ENCODE measurements at regions not wholly inside any gene's neighbourhood (a gene's known extent, or its start where the extent isn't known, plus 50 kb on each side); places are given as distances from the start of the nearest gene placed in this dataset.
A peak's percentile ranks its signal among the peaks of the same experiment; 100 is the strongest.

DNA sequence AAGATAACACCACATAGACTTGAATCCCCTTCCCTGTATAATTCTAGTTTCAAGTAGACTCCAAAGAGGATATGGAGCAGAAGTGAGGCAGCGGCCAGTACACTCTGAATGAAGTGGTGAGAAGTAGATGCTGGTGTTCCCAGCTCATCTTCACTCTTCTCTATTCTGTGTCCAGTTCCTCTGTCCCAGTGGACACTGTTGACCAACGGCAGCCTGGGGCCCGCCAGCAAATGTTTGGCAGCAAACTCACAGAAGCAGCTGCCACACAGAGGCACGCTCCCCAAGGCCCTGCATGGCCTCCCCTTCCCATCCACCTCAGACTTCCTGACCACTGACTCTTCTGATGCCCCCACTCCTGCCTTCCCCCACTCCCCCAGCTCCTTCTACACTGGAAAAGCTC is 358.9 kb upstream of the ID4 start:
- DNase-seq (ENCODE audit: insufficient read length, low spot score) (no peak), FAIRE-seq (no peak)

DNA sequence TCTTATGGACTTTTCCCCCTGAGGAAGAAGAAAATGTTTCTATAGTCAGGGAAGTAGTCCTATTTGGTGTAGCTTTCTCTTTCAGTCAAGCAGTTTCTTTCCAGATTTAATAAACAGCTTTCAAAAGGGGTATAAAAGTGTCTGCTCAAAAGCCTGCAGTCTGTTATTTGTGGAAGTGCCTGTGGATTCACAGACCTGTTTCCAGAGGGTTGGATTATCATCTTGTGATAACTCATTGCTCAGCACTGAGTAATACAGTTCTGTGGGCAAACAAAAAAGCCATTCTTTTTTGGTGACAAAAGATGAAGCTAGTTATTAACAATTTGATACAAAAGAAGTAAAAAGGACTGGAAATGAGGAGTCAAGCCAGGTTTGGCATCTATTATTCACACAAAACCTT is 358.2 kb upstream of the ID4 start:
- peak; percentile 10 for DNase-seq (ENCODE audit: insufficient read length, low spot score)
- FAIRE-seq: no peak

DNA sequence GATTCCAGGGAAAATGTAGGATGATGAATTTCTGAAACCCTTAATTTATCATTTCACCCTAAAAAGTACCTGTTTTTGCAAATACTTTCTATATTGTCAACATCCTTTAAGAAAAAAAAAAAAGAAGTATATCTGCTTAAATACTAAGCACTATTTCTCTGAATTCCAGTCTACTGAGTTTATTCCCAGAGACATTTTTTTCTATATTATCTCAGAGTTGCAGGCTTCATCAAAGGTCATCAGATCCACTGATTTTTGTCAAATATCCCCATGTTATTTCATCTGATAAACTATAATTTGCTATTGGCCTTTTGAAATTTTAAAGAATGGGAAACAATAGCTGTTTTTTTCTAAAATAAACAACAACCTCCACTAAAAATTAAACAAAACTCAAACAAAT is 357.6 kb upstream of the ID4 start:
- no peak for DNase-seq (ENCODE audit: insufficient read length, low spot score)
- FAIRE-seq: no peak

DNA sequence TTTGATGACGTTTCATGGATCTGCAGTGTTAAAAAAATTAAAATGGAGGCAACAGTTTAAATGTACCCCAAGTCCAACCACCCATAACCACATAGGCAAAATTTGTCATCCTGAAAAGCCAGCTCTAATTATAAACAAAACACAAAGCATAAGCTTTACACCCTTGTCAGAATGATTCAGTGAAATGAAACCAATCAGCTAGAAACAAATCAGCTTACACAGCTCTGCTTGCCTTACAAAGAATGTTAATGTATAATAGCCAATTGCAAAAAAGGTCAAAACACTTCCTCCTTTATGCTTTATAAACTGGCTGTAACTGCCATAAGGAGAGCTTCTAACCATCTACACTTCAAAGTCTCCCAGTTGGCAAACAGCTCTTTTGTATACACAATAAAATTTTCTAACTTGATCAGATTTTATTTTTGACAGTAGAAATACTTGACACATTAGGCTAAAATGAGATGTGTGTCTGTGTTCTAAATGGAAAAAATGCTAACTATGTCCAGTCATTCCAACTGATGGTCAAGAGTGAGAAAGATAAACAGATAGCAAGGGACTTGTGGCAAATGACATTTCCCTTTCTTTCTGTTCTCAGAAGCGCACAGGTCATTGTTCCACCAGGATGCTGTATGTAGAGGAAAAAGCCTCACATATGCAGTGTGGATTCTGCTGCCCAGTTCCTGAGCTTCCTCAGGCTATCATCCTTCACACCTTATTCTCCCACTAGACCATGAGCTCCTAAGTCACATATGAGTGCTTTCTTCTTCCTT is 344.3 kb upstream of the ID4 start:
- DNase-seq (ENCODE audit: insufficient read length, low spot score): no peak
- no peak for FAIRE-seq

DNA sequence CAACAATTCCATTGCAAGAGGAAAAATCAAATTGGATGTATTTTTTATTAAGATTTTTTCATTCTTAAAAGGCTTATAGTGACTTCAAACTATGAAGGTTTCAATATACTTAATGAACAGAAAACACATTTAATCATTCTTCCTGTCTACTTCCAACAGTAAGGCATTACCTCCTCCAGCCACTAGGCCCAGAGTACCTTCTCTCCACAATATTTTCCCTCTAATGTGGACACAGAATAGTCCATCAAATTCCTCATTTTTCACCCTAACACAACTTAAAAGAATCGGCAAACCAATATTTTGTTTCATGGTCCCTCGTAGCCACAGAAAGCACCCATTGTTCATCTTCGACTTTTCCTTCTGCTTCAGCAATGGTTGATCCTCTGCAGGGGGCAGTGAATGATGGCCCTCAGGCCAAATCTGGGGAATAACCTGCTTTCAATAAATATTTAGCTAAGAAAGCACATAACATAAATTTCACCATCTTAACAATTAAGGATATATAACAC is 335.4 kb upstream of the ID4 start:
- FAIRE-seq (no peak), DNase-seq (ENCODE audit: insufficient read length, low spot score) (no peak)

DNA sequence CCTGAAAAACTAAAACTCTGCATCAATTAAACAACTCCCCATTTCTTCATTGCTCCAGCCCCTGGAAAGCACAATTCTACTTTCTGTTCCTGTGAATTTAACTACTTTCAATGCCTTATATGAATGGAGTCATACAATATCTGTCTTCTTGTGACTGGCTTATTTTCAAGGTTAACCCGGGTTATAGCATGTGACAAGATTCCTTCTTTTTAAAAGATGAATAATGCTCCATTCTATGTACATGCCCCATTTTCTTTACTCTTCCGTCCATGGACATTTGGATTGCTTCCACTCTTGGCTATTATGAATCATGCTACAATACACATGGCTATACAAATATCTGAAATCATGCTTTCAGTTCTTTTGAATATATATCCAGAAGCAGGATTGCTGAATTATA is 334.9 kb upstream of the ID4 start:
- no peak for FAIRE-seq
- DNase-seq (ENCODE audit: insufficient read length, low spot score): no peak

DNA sequence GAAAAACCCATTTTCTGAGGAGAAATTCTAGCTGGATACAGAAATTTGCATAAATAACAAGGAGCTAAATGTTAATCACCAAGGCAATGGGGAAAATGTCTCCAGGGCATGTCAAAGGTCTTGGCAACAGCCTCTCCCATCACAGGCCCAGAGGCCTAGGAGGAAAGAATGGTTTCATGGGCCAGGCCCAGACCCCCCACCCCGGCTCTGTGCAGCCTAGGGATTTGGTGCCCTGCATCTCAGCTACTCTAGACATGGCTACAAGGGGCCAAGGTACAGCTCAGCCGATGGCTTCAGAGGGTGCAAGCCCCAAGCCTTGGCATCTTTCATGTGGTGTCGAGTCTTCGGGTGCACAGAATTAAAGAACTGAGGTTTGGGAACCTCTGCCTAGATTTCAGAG is 321.2 kb upstream of the ID4 start:
- DNase-seq (ENCODE audit: insufficient read length, low spot score) (no peak), FAIRE-seq (no peak)

DNA sequence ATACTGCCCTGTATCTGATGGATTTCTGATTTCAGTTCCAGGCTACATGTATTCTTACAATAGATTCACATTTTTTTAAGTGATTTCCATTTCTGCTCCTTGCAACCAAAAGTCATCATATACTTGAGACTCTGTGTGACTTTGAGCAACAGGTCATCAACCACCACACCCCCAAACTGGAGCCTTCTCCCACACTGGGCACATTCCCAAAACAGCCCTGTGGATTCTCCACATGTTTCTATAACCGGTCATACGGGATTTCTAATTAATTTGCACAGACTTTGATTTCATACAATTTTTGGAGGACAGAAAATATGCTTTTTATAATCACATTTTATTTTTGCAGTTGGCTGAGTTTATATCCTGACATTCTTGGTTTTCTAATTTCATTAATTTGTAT is 317.2 kb upstream of the ID4 start:
- no peak for FAIRE-seq
- DNase-seq (ENCODE audit: insufficient read length, low spot score): no peak

DNA sequence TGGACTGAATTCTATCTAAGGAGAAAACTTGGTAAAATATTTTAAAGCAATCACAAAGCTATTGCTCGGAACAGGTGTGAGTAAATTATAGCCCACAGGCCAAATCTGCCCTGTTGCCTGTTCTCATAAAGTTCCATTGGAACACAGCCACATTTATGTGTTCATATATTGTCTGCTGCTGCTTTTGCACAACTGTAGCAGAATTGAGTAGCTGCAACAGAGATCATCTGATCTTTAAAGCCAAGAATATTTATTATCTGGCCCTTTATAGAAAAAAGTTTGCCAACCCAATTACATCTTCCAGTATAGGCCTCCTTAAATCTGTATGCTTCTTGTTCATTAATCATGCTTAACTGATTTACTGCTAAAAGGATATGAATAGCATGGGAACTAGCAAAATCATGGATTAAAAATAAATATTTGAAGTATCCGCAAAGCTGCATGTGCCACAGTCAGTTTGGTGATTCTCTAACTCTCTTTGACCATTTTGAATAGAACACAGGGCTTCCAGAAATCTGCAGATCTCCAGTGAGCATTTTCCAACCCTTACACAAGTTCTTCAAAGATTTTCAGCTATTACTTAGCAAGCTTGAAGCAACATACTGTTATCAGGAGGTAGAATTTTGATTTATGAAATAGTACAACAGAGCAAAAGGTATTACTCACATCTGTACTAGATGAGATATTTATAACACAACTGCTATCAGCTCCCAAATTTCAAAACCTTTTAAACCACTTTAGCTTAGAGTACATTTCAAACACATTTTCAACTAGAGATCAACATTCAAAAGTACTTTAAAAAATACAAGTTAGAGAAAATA is 312.6 kb upstream of the ID4 start:
- FAIRE-seq (no peak), DNase-seq (ENCODE audit: insufficient read length, low spot score) (no peak)

DNA sequence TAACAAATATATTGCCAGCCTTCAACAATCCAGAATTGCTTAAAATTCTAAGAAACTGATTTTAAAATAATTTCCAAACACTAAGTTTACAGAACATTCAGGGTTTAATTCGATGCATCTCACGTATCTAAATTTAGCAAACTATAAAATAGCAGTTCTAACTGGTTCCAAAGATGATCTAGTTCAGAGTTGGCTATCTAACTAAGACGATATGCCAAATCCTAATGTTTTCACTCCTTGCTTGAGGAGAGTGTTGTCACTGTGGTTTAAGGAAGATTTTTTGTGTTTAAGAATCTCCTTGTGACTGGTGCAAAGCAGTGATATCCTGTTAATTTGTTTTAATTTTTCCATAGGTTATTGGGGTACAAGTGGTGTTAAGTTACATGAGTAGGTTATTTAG is 311.5 kb upstream of the ID4 start:
- FAIRE-seq (no peak), DNase-seq (ENCODE audit: insufficient read length, low spot score) (no peak)

DNA sequence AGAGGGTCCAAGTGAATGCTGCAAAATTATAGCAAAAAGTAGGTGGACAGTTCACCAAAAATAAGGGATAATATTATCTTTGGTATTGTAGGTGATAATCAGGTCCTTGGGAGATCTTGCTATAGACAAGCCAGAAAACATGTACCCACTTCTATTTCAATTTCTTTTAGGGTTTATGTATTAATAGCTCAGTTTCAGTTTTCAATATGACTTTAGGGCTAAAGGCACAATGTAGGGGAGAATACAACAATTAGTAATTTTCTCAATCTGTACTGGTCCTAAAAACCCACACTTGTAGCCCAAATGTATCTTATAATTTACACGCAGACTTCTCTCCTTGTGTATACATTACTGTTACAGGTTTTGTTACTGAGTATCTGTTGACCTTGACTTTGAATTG is 307.0 kb upstream of the ID4 start:
- FAIRE-seq (no peak), DNase-seq (ENCODE audit: insufficient read length, low spot score) (no peak)

DNA sequence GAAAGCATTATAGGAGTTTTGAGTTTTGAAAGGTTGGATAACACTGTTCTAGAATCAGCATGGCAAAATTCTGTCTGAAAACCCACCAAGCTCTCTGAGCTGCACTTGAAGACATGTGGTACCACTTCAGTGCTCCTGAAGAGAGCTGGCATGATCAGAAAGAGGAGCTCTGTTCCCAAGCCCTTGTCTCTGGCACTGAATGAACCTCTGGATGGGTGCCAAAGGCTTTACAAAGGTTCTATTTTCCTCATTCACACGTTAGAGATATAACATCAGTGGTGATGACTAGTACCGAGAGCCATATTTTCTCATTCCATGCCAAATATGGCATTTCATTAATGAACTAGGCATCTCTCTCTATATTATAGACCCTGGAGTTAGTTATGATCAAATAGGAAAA is 301.8 kb upstream of the ID4 start:
- FAIRE-seq (no peak), DNase-seq (ENCODE audit: insufficient read length, low spot score) (no peak)

DNA sequence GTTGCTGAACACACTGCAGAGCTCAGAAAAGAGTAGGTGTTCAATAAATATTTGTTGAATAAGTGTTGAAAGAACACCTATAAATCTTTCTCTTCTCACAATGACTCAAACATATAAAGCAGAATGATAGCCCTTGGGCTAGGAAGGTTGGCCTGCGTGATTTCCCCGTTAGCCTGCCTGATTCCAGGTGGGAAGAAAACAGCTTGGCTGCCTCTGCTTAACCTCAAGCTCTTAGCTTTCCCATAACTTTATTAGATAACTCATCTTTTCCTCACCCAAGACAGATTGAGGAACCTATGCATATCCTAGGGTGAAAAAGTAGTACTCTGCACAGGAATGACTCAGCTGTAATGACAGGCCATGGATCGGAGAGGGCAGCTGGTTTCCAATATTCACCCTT is 300.3 kb upstream of the ID4 start:
- FAIRE-seq (no peak), DNase-seq (ENCODE audit: insufficient read length, low spot score) (peak; percentile 8)

DNA sequence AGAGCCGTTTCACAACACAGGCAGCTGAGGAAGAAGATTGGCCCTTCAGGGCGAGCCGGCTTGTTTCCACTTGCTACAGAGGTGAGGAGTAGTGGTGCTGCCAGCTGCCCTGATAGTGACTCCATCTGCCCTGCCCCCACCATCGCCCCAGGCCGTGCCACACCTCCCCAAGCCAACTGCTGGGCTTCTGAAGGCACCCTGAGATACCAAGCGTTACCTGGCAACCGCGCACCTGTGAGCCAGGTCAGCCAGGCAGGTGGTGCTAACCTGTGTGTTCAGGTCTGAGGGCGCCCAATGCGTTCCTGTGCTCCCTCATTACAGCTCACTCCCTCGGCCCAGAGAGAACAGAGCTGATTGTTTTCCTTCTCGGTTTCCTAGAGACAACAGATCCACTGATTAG is 299.1 kb upstream of the ID4 start:
- DNase-seq (ENCODE audit: insufficient read length, low spot score) (no peak), FAIRE-seq (no peak)

DNA sequence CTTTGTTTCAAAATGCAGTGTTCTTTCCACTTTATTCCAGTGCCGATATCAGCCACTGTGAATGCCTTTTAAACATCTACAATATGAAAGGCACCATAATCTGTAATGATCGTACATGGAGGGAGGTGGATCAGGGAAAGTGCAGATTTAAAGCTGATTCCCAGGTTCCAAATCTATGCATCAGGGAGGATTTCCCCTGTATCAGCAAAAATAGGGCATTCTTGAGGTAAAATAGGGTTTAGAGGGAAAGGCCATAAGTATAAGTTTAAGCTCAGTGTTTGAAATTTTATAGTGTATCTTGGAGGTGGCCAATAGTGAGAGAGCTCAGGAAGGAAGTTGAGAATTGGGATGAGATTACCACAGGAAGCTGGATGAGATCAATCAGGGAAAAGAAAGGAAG is 289.7 kb upstream of the ID4 start:
- FAIRE-seq (no peak), DNase-seq (ENCODE audit: insufficient read length, low spot score) (no peak)

DNA sequence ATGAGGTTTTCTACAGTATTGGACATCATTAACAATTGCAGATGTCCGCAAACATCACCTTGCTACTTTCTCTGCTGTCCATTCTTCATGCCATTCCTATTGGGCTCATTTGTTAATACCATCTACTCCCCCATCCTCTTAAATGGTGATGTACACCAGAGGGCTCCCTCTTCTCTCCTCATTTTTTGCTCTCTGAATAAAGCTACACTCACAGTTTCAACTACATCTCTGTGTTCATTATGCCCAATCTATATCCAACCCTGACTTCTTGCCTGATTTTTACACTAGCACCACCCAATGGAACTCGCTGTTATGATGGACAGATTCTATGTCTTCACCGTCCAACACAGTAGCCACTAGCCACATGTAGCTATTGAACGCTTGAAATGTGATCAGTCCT is 288.1 kb upstream of the ID4 start:
- DNase-seq (ENCODE audit: insufficient read length, low spot score) (no peak), FAIRE-seq (peak; percentile 20)

DNA sequence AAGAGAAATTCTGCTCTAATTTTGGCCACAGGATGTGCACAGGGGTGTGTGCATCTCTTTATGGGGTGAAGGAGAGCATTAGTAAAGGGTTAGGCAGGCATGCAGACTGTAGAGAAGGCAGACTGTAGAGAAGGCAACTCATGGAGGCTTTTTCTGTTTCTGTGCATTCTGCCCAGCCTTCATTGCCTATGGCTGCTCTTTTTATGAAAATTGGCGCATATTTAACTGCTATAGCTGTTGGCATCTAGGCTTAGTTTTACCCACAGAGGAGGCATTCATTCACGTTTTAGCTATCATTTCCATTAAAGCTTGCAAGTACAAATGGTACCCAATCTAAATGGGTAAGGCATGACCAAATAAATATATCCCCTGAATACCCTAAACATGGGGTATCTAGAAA is 286.8 kb upstream of the ID4 start:
- DNase-seq (ENCODE audit: insufficient read length, low spot score) (no peak), FAIRE-seq (no peak)

DNA sequence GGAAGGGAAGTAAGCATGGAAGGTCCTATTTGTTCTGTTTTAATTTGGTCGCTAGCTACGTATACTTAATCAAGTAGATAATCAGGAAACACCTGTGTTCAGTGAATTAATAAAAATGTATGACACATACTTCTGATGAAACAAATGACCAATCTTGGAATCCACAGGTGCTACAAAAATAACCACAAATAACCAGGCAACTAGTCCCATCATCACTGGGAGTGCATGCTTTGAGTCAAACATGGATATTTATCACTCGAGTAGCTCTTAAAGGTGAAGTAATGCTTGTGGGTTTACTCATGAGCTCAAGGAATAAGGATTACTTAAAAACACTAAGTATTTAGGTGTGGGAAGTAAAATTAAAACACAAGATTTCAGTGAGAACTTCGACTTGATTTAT is 285.6 kb upstream of the ID4 start:
- DNase-seq (ENCODE audit: insufficient read length, low spot score) (no peak), FAIRE-seq (no peak)

DNA sequence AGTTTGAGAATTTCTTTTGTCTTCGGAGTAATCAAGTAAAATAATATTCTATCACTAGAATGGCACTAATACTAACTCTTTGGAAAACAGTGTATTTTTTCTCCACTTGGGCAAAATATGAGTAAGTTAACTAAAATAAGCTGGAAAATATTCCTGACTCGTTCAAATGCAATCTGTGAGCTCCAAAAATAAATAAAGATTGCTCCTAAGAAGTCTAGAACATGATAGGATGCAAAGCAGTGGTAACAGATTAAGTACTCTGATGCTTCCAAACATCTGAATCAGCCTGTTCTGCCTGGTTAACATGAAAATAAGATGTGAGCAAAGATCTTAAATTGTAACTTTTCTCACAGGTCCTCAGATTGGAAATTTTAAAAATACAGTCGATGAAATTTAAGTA is 285.1 kb upstream of the ID4 start:
- DNase-seq (ENCODE audit: insufficient read length, low spot score): no peak
- FAIRE-seq: no peak

DNA sequence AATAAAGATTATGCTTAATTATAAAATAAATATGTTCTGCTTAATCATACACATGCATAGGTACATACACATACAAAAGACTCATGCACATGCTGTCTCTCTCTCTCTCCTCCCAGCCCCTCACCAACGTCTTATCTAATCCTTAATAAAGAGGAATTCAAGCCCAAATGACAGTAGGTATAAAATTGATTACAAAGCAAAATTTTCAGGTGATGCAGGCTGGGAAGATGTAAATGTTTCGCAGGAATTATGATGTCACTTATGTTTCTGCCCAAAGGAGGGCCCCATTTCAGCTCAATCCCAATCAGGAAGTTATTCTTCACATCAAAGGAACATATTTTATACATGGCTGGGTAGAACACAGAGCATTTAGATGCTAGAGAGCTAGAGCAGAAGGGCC is 284.6 kb upstream of the ID4 start:
- no peak for DNase-seq (ENCODE audit: insufficient read length, low spot score)
- no peak for FAIRE-seq

DNA sequence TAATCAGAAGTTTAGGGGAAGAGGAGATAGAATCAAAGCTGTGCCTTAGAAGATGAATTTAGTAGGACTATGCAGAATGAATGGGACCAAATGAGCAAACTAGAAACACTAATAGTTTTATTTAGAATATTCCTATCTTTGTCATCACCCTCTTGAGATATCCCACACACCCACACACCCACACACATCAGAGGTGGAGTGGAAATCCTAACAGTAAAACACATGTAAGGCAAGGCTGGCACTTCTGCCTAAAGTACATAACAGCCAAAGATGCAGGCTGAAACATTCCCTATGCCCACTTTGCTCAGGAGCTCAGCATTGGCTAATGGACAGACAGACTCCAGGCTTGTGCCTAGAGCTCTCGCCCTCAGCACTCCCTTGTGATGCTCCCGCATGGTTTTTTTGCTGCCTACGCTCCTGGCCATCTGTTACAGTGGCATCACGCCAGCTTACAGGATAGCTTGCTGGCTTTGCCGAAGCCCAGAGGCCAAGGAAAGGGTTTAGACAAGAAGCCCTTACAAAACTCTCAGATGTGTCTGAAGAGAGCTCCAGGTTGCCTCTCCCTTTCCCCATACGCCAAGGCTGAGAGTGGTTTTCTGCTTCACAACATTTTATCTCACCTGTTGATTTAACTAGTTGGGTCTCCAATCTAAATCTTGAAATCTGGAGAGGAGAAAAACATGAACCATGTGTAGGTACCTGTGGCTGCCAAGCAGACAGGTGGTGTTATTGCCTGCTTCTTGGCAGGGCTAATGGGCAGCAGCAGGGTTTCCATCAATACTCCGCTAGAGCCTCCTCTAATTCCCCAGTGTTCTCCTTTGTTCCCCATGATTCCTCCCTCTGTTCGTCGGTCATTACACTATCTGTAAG is 282.6 kb upstream of the ID4 start:
- FAIRE-seq: no peak
- DNase-seq (ENCODE audit: insufficient read length, low spot score): no peak

All from HTR-8/SVneo (cell line).